HG02884 (cell line): ENCODE measurements at regions not wholly inside any gene's neighbourhood (a gene's known extent, or its start where the extent isn't known, plus 50 kb on each side); places are given as distances from the start of the nearest gene placed in this dataset.

Source experiments
- ATAC-seq: cut with Tn5 transposase; IDR thresholded peaks from one replicate; pipeline ENCODE4 v1.9.1; 2021; ENCODE audit warnings: mild to moderate bottlenecking, moderate library complexity; ENCODE audit not compliant: unreplicated experiment

DNA sequence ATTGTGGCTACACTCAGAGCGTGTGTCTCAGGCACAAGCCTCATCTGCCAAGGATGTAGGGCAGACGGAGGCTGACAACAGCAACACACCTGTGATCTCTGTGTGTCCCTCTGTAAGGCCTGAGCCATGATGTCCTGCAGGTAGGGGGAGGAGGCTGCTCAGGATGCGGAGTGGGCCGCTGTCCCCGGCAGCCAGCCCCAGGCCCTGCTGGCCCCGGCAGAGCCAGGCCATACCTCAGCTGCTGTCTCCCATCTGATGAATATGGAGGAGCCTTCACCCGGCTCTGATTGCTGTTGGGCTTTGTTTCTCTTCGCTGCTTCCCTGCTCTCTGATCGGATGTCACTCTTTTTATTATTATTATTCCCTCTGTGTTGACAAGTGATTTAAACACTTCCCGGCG lies 83.6 kb upstream of the NCAM1 start:
- ATAC-seq, result no peak

DNA sequence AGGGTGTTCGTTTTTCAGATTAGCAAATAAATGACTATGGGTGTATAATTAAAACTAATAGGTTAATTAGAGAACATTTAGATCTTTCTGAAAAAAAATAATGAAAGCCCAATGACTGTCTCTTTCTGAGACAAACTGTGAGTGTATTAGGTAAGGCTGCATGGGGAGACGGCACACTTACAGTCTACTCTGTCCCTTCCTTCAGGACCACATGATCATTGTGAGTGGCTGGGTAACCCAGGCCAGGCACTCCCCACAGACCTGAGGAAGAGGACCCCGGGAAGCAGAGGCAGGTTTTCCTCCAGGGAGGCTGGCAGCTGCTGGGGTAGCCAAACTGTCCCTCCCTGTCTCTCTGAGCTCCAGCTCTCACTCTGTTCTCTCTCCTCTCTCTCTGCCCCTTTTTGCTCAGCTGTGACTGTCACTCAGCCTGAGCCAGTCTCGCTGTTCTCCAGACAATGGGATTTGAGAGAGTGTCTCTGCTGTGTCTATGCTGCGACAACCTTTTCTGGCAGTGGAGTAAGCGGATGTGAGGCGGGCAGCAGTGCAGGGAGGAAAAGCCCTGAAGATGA lies 83.1 kb upstream of the NCAM1 start:
- ATAC-seq, result no peak

DNA sequence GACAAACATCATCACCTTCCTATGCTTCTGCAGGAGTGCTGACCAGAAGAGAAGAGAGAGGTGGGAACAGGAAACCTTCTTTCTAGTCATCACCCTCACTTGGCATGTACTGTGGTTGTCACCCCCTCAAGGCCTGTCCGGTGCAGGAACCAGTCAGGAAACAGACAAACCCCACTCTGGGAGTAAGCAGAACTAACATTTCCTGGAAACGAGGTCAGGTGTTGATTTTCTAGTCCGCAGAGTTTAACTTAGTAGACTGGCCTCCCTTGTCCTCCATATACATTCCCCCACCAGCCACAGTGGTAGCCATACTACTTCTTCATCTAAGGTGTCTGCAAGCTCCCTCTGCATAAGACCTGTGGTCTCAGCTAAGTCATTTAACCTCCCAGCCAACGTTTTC lies 80.7 kb upstream of the NCAM1 start:
- no peak for ATAC-seq

- ATAC-seq, result no peak
These were observed 79.8 kb upstream of the NCAM1 start for GRCh38 chr11:112881461-112881860.

- ATAC-seq, result no peak
These were observed 78.5 kb upstream of the NCAM1 start for GRCh38 chr11:112882494-112883381.

GRCh38 chr11:112884012-112884767 lies 77.0 kb upstream of the NCAM1 start:
- no peak for ATAC-seq

DNA sequence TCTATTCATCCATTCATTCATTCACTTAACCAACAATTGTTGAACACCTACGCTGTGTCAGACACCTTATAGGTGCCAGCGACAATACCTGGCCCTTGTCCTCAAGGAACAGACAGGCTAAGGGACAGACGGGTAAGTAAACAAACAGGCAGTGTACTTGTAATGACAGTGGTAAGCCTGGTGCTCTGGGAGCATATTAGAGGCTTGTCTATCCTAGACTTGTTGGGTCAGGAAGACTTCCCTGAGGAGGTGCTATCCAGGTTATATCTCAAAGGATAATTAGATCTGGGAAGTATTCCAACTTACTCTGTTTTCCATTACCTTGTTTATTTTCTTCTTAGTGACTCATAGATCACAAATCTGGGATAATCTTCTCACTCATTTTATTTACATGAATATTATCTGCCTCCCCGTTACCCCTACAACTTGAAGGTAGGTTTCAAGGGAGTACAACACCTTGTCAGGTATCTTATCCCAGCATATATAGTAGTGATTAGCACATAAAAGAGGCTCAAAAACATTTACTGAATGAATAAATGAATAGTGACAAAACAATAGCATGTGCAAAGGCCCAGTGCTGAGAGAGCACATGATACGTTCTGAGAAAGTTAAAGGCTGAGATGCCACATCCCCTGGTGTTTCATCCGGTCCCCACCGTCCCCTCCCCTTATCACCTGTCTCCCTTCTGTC lies 75.3 kb upstream of the NCAM1 start:
- ATAC-seq, result no peak

DNA sequence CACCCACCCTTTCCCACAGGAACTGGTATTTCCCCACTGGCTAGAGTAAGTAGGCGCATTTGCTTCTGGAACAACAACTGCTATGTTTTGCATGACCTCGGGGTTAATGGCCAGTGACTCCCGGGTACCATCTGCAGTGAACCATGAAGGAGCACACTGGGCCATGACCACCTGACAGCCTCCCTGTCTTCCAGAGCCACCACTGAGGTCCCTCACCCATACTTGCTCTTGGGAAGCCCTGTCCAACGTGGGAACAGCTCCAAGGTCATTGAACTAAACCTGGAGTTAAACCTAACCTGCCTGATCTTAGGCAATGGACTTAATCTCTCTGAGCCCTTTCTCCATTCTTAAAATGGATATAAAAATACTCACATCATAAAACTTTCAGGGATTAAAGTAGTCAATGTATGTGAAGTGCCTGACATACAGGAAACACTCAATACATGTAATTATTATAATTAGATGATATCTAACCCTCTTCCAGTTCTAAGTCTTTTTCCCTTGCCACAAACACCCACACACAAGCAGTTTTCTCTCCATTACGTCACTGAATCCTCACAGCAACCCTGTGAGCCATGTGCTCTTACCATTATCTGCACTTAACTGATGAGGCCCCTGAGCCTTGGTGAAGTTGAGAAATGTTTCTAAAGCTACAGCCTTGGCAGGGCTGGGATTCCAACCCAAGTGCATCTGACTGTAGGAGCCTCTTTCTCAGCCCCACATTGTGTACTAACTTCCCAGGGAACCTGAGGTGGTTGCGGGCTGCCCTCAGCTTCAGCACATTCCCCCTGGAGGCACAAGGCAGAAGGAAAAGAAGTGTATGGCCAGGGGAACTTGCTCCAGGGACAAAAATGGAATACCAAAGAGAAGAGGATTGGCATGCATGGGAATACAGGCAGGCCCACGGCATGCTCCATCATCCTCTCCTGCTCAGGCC lies 74.5 kb upstream of the NCAM1 start:
- ATAC-seq, result no peak

DNA sequence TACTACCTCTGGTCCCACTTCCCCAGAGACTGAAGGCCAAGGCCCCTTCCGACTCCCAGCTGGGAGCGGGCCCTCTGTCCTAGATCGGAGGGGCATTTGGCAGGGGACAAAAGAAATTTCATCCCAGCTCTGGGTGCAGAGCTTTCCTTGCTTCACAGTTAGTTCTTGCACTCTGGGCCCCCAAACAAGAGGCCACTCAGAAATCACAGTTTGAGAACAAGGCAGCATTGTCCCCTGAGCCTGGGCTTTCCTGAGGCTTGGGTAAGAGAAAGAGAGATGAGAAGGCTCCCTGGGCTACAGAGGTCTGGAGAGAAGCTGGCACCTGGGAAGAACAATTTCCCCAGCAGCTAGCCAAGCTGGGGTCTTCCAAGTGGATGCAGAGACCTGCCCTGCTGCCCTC lies 71.8 kb upstream of the NCAM1 start:
- ATAC-seq, result no peak

DNA sequence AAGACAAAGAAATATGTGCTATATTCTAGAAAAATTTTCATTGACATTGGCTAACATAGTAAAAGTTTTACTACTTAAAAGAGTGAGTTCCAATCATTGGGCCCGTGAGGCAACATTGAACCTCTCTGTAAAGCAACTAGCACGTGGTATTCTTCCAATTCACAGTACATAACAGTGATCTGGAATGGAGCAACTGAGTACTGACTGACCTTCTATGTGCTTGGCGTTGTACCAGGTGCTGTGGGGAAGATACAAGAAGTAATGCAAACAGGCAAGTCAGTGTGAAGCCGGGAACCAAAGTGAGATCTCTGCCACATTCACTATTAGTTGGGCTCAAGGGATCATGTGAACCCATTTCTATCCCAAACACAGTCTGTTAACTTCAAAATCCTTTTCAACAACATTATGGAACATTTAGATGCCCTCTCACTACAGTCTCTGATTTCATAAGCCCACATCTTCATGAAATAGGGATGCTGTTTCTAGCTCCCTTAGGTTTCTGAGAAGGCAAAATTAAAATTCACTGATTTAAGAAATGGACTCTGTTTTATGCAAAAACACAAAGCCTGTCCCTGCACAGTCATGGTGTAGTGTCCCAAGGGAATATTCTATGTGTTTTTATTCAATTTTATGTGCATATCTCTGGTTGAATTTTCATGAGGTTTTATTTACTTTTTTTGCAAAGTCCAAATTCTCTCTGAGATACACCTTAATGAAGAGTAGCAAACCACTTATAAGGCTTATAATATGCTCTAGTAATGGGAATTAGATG lies 61.8 kb upstream of the NCAM1 start:
- ATAC-seq, result no peak

GRCh38 chr11:112901924-112902323 lies 59.3 kb upstream of the NCAM1 start:
- no peak for ATAC-seq

DNA sequence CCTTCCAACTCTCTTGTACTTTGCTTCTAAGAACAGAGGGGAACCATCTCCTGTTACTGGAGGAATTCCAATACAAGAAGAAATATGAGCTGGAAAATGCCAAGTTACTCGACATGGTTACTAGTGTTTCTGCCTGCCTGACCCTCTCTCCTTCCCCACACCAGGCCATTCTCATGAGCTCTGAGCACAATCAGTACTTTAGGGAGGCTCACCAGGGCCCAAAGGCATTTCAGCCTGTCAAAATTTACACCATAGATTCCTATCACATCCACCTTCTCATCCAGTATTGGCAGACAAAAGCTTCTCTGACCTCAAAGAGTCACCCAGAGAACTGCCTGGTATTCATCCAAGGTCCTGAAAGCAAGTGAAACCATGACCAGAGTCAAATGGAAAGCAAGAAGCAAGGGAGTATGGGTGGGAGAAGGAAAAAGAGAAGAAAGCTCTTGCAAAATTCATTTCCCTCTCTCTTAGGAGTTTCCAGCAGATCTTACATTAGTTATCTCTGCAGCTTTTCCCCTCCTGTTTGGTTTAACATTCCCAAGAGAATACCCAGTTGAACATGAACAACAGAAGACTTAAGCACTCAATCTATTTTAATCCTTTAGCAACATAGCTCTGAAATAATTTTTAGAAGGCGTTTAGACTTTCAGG lies 58.7 kb upstream of the NCAM1 start:
- ATAC-seq, result no peak

- ATAC-seq, result no peak
These were observed 57.9 kb upstream of the NCAM1 start for GRCh38 chr11:112903340-112903739.

DNA sequence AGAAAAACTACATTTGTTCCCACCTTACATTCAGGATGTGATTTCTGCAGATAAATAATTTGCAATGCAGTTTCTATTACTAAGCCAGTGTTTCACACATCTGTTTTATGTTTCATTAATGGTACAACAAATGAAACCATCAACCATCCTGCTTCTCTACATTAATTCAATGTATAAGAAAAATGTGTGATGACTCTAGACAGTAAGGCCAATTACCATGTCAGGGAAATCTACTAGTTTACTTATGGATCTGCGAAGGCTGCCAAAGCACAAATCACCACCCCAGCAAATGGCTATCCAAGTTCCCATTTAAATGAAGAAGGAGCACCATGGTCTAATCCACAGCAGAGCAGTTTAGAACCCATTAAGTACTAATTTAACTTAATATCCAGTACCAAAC lies 50.1 kb upstream of the NCAM1 start:
- ATAC-seq, result no peak
